GM19351 (cell line): ENCODE measurements at regions not wholly inside any gene's neighbourhood (a gene's known extent, or its start where the extent isn't known, plus 50 kb on each side); places are given as distances from the start of the nearest gene placed in this dataset.
A peak's percentile ranks its signal among the peaks of the same experiment; 100 is the strongest.

Experiments
- ATAC-seq: cut with Tn5 transposase; IDR thresholded peaks from one replicate; pipeline ENCODE4 v1.9.1; 2021; ENCODE audit warnings: mild to moderate bottlenecking, moderate library complexity; ENCODE audit not compliant: unreplicated experiment

GRCh38 chr7:91323626-91324158, 59.5 kb downstream of the FZD1 start:
- ATAC-seq, result no peak

GRCh38 chr7:91324663-91325062, 60.4 kb downstream of the FZD1 start:
- ATAC-seq, result no peak

GRCh38 chr7:91325726-91326125, 61.5 kb downstream of the FZD1 start:
- no peak for ATAC-seq

- no peak for ATAC-seq
Observed at GRCh38 chr7:91326516-91327199, 62.4 kb downstream of the FZD1 start.

GRCh38 chr7:91327346-91327745, 63.1 kb downstream of the FZD1 start:
- no peak for ATAC-seq

- no peak for ATAC-seq
Observed at GRCh38 chr7:91329571-91329970, 65.3 kb downstream of the FZD1 start.

GRCh38 chr7:91330191-91330808, 66.1 kb downstream of the FZD1 start:
- no peak for ATAC-seq

- no peak for ATAC-seq
Observed at GRCh38 chr7:91330866-91331265, 66.6 kb downstream of the FZD1 start.

- no peak for ATAC-seq
Observed at GRCh38 chr7:91336106-91336505, 71.9 kb downstream of the FZD1 start.

GRCh38 chr7:91338226-91339020, 74.2 kb downstream of the FZD1 start:
- ATAC-seq, result no peak

GRCh38 chr7:91342346-91342745, 78.1 kb downstream of the FZD1 start:
- no peak for ATAC-seq

GRCh38 chr7:91343420-91343960, 79.3 kb downstream of the FZD1 start:
- ATAC-seq, result no peak

GRCh38 chr7:91343996-91344629, 79.9 kb downstream of the FZD1 start:
- no peak for ATAC-seq

GRCh38 chr7:91344911-91345310, 80.7 kb downstream of the FZD1 start:
- peak; percentile 89 for ATAC-seq

- ATAC-seq, result peak; percentile 60
Observed at GRCh38 chr7:91345449-91345848, 81.2 kb downstream of the FZD1 start.

- no peak for ATAC-seq
Observed at GRCh38 chr7:91346426-91346825, 82.2 kb downstream of the FZD1 start.

- no peak for ATAC-seq
Observed at GRCh38 chr7:91347290-91347689, 83.1 kb downstream of the FZD1 start.

- ATAC-seq, result no peak
Observed at GRCh38 chr7:91348711-91349110, 84.5 kb downstream of the FZD1 start.

- peak; percentile 68 for ATAC-seq
Observed at GRCh38 chr7:91351374-91351773, 87.1 kb downstream of the FZD1 start.

- no peak for ATAC-seq
Observed at GRCh38 chr7:91352091-91352490, 87.9 kb downstream of the FZD1 start.

GRCh38 chr7:91353848-91354247, 89.6 kb downstream of the FZD1 start:
- ATAC-seq, result no peak
